SU-DHL-6 (cell line): ENCODE measurements at regions not wholly inside any gene's neighbourhood (a gene's known extent, or its start where the extent isn't known, plus 50 kb on each side); places are given as distances from the start of the nearest gene placed in this dataset.

Source experiments
- H2AFZ ChIP-seq: fragments of 200-600 bp; sonication (generic); 2 replicates; pipeline ENCODE4 v1.6.1; 2014; ENCODE audit warnings: low read depth, mild to moderate bottlenecking, moderate library complexity, mixed read lengths, antibody characterized with exemption, low read length; ENCODE audit not compliant: severe bottlenecking
- H3F3A ChIP-seq: fragments of 200-600 bp; shearing (Covaris generic); 2 replicates; pipeline ENCODE4 v1.6.0; 2016; ENCODE audit warnings: antibody characterized with exemption, mild to moderate bottlenecking; ENCODE audit not compliant: insufficient read depth
- H3K27ac ChIP-seq: fragments of 200-600 bp; sonication (generic); 2 replicates; pipeline ENCODE4 v1.5.1; 2016; ENCODE audit warnings: low read depth, mild to moderate bottlenecking, low read length, moderate library complexity, mixed read lengths
- H3K27me3 ChIP-seq: fragments of 200-600 bp; sonication (generic), shearing (Covaris generic); 2 replicates; pipeline ENCODE4 v1.6.0; 2014; ENCODE audit warnings: mild to moderate bottlenecking, low read length
- H3K36me3 ChIP-seq: fragments of 200-600 bp; sonication (generic); 2 replicates; pipeline ENCODE4 v1.6.1; 2014; ENCODE audit warnings: mild to moderate bottlenecking, low read length, mixed read lengths
- H3K4me2 ChIP-seq: fragments of 300-600, 200-600 bp; shearing (Covaris generic), sonication (generic); 2 replicates; pipeline ENCODE4 v1.6.0; 2014; ENCODE audit warnings: low read length, low read depth, mild to moderate bottlenecking; ENCODE audit not compliant: poor library complexity, severe bottlenecking
- H3K4me3 ChIP-seq: fragments of 200-600 bp; sonication (generic); 2 replicates; pipeline ENCODE4 v1.5.1; 2014; ENCODE audit warnings: antibody characterized with exemption, low read length, mild to moderate bottlenecking, mixed read lengths; ENCODE audit not compliant: insufficient read depth, poor library complexity, severe bottlenecking
- H3K79me2 ChIP-seq: fragments of 200-600 bp; sonication (generic); 2 replicates; pipeline ENCODE4 v1.6.1; 2014; ENCODE audit warnings: mild to moderate bottlenecking, low read length, moderate library complexity; ENCODE audit not compliant: insufficient read depth
- H3K9ac ChIP-seq: fragments of 200-600 bp; sonication (generic); 2 replicates; pipeline ENCODE4 v1.7.0; 2014; ENCODE audit warnings: mild to moderate bottlenecking, low read length
- H3K9me2 ChIP-seq: fragments of 200-600 bp; sonication (generic); replicated peaks from 2 replicates; pipeline ENCODE4 v1.6.1; 2014; ENCODE audit warnings: low read length; ENCODE audit not compliant: insufficient read depth
- H3K9me3 ChIP-seq: fragments of 200-600 bp; sonication (generic); 2 replicates; pipeline ENCODE4 v1.6.1; 2014; ENCODE audit warnings: low read length, mixed read lengths; ENCODE audit not compliant: insufficient read depth
- H4K20me1 ChIP-seq: fragments of 200-600 bp; sonication (generic); 2 replicates; pipeline ENCODE4 v1.6.1; 2014; ENCODE audit warnings: low read depth, mild to moderate bottlenecking, antibody characterized with exemption, low read length, moderate library complexity, mixed read lengths
- EZH2phosphoT487 ChIP-seq: fragments of 200-600 bp; sonication (generic), shearing (Covaris generic); conservative IDR thresholded peaks from 2 replicates; pipeline ENCODE4 v1.6.1; 2018; ENCODE audit warnings: mild to moderate bottlenecking, antibody characterized with exemption, low read length, moderate library complexity, mixed read lengths
- TF ChIP-seq, protein P1 (sequence below): fragments of 200-600 bp; sonication (generic); IDR thresholded peaks from one replicate; pipeline ENCODE4 v1.5.1; 2017; ENCODE audit warnings: antibody characterized with exemption, mild to moderate bottlenecking, low read length, moderate library complexity; ENCODE audit not compliant: insufficient read depth, poor library complexity, severe bottlenecking

DNA sequence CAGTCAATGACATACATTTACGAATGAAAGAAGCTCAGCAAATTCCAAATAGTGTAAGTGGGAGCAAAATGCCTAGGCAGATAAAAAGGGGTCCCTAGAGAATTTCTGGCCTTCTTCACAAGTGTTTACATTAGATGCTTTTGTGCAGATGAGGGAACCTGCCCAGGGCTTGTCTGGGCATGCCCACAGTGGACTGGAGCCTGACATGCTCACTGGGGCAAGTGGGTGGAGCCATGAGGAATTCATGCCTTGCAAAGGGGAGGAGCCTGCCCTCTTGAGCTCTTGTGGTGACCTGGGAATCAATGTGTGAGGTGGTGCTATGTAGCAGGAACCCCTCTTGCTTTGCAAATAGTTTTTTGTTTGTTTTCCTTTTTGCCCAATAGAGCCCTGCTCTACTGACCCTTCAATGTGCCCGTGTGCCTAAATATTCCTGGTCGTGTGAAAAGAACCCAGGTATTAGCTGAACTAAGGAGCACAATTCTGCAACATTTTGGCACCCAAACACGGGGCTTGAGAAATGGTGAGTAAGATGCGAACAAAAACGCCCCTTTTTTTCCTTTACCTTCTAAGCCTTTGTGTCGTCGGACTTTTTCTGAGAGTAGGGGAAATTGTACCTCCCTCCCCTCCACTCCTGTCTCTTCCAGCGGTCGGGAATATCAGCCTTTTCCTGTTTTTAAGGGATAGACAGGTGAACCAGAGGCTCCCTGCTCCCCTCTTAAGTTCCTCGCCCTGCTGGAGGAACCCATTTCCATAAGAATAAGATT lies 433.8 kb upstream of the CDH9 start:
- no peak overlapping the region for H3K4me3 ChIP-seq
- H2AFZ ChIP-seq, result peak overlapping the region; percentile 21
- no peak for TF ChIP-seq EZH2phosphoT487
- peaks cover 25% of the 10 kb centered on the region; the same call in 1 of the 2 replicates for H3K9me3 ChIP-seq
- no peaks in the 10 kb centered on the region for H3K36me3 ChIP-seq
- H3K9me2 ChIP-seq, result no peaks in the 10 kb centered on the region
- H3K4me2 ChIP-seq, result no peak overlapping the region
- H3K79me2 ChIP-seq, result no peaks in the 10 kb centered on the region
- no peak overlapping the region for H3K27ac ChIP-seq
- no peaks in the 10 kb centered on the region for H4K20me1 ChIP-seq
- no peaks in the 10 kb centered on the region for H3F3A ChIP-seq
- H3K27me3 ChIP-seq, result no peaks in the 10 kb centered on the region
- no peak overlapping the region for H3K9ac ChIP-seq

DNA sequence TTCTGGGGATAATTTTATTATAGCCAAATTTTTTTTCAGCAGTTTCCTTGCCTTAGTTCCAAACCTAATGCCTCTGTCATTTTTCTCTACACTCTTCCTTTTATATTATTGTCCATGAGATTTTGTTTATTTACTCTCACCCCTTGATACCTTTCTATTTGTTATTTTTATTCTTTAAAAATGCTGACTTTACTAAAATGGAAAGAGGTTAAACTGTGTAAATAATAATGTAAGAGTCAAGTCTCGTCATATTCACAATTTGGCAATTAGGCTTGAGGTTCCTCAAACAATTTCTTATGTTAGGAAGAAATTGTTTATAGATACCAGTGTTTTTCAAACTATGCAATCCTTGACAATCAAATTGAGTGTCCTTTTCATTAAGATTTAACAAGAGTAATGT lies 428.6 kb upstream of the CDH9 start:
- no peak overlapping the region for H3K4me3 ChIP-seq
- H3K27me3 ChIP-seq, result no peaks in the 10 kb centered on the region
- no peaks in the 10 kb centered on the region for H3F3A ChIP-seq
- no peak overlapping the region for H3K9ac ChIP-seq
- no peaks in the 10 kb centered on the region for H3K79me2 ChIP-seq
- no peak overlapping the region for H3K27ac ChIP-seq
- no peaks in the 10 kb centered on the region for H4K20me1 ChIP-seq
- H3K9me3 ChIP-seq, result no peaks in the 10 kb centered on the region
- TF ChIP-seq, protein P1, sequence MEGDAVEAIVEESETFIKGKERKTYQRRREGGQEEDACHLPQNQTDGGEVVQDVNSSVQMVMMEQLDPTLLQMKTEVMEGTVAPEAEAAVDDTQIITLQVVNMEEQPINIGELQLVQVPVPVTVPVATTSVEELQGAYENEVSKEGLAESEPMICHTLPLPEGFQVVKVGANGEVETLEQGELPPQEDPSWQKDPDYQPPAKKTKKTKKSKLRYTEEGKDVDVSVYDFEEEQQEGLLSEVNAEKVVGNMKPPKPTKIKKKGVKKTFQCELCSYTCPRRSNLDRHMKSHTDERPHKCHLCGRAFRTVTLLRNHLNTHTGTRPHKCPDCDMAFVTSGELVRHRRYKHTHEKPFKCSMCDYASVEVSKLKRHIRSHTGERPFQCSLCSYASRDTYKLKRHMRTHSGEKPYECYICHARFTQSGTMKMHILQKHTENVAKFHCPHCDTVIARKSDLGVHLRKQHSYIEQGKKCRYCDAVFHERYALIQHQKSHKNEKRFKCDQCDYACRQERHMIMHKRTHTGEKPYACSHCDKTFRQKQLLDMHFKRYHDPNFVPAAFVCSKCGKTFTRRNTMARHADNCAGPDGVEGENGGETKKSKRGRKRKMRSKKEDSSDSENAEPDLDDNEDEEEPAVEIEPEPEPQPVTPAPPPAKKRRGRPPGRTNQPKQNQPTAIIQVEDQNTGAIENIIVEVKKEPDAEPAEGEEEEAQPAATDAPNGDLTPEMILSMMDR, result no peak
- TF ChIP-seq EZH2phosphoT487, result no peak
- H3K9me2 ChIP-seq, result no peaks in the 10 kb centered on the region
- no peak overlapping the region for H3K4me2 ChIP-seq
- peak overlapping the region; percentile 20 for H2AFZ ChIP-seq
- H3K36me3 ChIP-seq, result no peaks in the 10 kb centered on the region

- H3K4me2 ChIP-seq, result no peak overlapping the region
- H2AFZ ChIP-seq, result no peak overlapping the region
Measured at GRCh38 chr5:27465140-27465539, 426.8 kb upstream of the CDH9 start.

More at GRCh38 chr5:27465140-27465539, 426.8 kb upstream of the CDH9 start:
- no peaks in the 10 kb centered on the region for H3K36me3 ChIP-seq
- no peak overlapping the region for H3K27ac ChIP-seq
- H3K79me2 ChIP-seq, result no peaks in the 10 kb centered on the region
- H3K27me3 ChIP-seq, result no peaks in the 10 kb centered on the region
- H3K4me3 ChIP-seq, result no peak overlapping the region
- no peak for TF ChIP-seq EZH2phosphoT487
- TF ChIP-seq, protein P1, result no peak
- H3K9me3 ChIP-seq, result no peaks in the 10 kb centered on the region
- no peak overlapping the region for H3K9ac ChIP-seq
- H3K9me2 ChIP-seq, result no peaks in the 10 kb centered on the region
- no peaks in the 10 kb centered on the region for H4K20me1 ChIP-seq
- H3F3A ChIP-seq, result no peaks in the 10 kb centered on the region
